ENCODE measurements at regions not wholly inside any gene's neighbourhood (a gene's known extent, or its start where the extent isn't known, plus 50 kb on each side); places are given as distances from the start of the nearest gene placed in this dataset.

- no TSS peak for BruUV-seq (replicated peaks)
- no peak overlapping the region for H3K27ac ChIP-seq (ENCODE audit: low read depth, low read length)
These were observed 174.9 kb upstream of the RPH3A start for GRCh38 chr12:112616469-112617152.

More at GRCh38 chr12:112616469-112617152, 174.9 kb upstream of the RPH3A start:
- Histone ChIP-seq H3K9me3 (ENCODE audit: control insufficient read depth in 1 of 2, insufficient read depth in 1 of 2, low read depth in 1 of 2, low read length in 2 of 2) (no peaks in the 10 kb centered on the region), H3K36me3 (ENCODE audit: control insufficient read depth in 1 of 2, insufficient read depth in 2 of 2, low read length in 2 of 2) (no peaks in the 10 kb centered on the region), H3K4me2 (ENCODE audit: low read length) (no peak overlapping the region), H3K4me1 (ENCODE audit: control insufficient read depth in 1 of 2, insufficient read depth in 2 of 2, low read length in 2 of 2) (no peaks in the 10 kb centered on the region), H3K79me2 (ENCODE audit: insufficient read depth, low read length) (no peaks in the 10 kb centered on the region), H3K9ac (ENCODE audit: low read length) (no peak overlapping the region), H3K9me2 (ENCODE audit: insufficient read depth) (no peaks in the 10 kb centered on the region), H4K20me1 (ENCODE audit: insufficient read depth) (no peaks in the 10 kb centered on the region), H2AFZ (ENCODE audit: low read depth, low read length, poor library complexity, severe bottlenecking) (no peak overlapping the region), H3K27me3 (ENCODE audit: insufficient read depth, low read length) (peaks cover 62% of the 10 kb centered on the region; the same call in 1 of the 2 replicates), H3K4me3 (replicated peaks in 1 of 2; ENCODE audit: low read depth in 1 of 2, low read length in 2 of 2) (no peak overlapping the region)
- ATAC-seq (no peak), DNase-seq (ENCODE audit: low read depth, low spot score) (no peak)
- ChIA-PET RAD21 (ENCODE audit: low non-redundant PET in 1 of 2, low total read pairs in 2 of 2, uncharacterized antibody in 2 of 2, unreplicated experiment in 2 of 2) (no interaction called here), POLR2A (no interaction called here), CTCF (no interaction called here)
- TF ChIP-seq SP1 (IDR thresholded peaks at IDR 0.05; ENCODE audit: low read depth) (no peak), ZBTB33 (IDR thresholded peaks at IDR 0.05; ENCODE audit: extremely low read depth, insufficient replicate concordance, low read length) (no peak), EGR1 (IDR thresholded peaks at IDR 0.05; ENCODE audit: low read depth) (no peak), JUND (IDR thresholded peaks at IDR 0.05) (no peak), RAD21 (IDR thresholded peaks at IDR 0.05; ENCODE audit: low read depth) (no peak), ZNF274 (IDR thresholded peaks at IDR 0.05; ENCODE audit: low read depth, low read length) (no peak), ELF1 (IDR thresholded peaks at IDR 0.05; ENCODE audit: borderline replicate concordance, low read depth) (no peak), ATF3 (IDR thresholded peaks at IDR 0.05) (no peak), EZH2phosphoT487 (IDR thresholded peaks at IDR 0.05; ENCODE audit: borderline replicate concordance) (no peak), REST (IDR thresholded peaks at IDR 0.05; ENCODE audit: low read depth) (no peak), TCF7L2 (IDR thresholded peaks at IDR 0.05; ENCODE audit: borderline replicate concordance, extremely low read depth, insufficient read depth, insufficient read length) (no peak), POLR2AphosphoS5 (IDR thresholded peaks at IDR 0.05; ENCODE audit: low read depth, low read length) (no peak), MAX (IDR thresholded peaks at IDR 0.05) (no peak), SRF (IDR thresholded peaks at IDR 0.05; ENCODE audit: low read depth) (no peak)
- intact Hi-C loops (cut with micrococcal nuclease) = no loop called here
